HCT116 (cell line): ENCODE measurements at regions not wholly inside any gene's neighbourhood (a gene's known extent, or its start where the extent isn't known, plus 50 kb on each side); places are given as distances from the start of the nearest gene placed in this dataset.
A peak's percentile ranks its signal among the peaks of the same experiment; 100 is the strongest.

Experiments
- ATAC-seq: fragments of 200-7000 bp; cut with Tn5 transposase; 2 replicates; pipeline ENCODE4 v1.9.1; 2020; ENCODE audit warnings: mild to moderate bottlenecking, moderate library complexity
- BruUV-seq: library from RNA; stranded (reverse); fragments of 400-500 nt; replicated peaks from 2 replicates; lab custom pipeline; 2021; lab: Mats Ljungman, UMichigan
- CTCF ChIA-PET: fragments of 300-600 bp; sonication (Branson Sonifier 250); formaldehyde crosslinking; loops from one replicate; lab custom pipeline; 2021; ENCODE audit warnings: antibody characterized with exemption; lab: Charles Lee
- POLR2A ChIA-PET: fragments of 300-600, 350-600 bp; sonication (Branson Sonifier 250); formaldehyde crosslinking; loops from one replicate; lab custom pipeline; 2021; ENCODE audit warnings: antibody characterized with exemption; lab: Charles Lee
- RAD21 ChIA-PET, 2 experiments: fragments of 300-600 bp; sonication (Branson Sonifier 250); formaldehyde crosslinking; loops; one replicate each; lab custom pipeline; 2023; ENCODE audit warnings: low total read pairs in 2 of 2; ENCODE audit not compliant: uncharacterized antibody in 2 of 2, unreplicated experiment in 2 of 2, low non-redundant PET in 1 of 2; lab: Charles Lee
- DNase-seq: peaks from one replicate; pipeline ENCODE4 v3.0.0-alpha.2; 2010; ENCODE audit warnings: low read depth, low spot score
- H2AFZ ChIP-seq: fragments of 200-600 bp; shearing (Covaris generic), sonication (generic); 2 replicates; pipeline ENCODE4 v1.6.1; 2017; ENCODE audit warnings: low read depth, mixed run types, mixed read lengths, antibody characterized with exemption, low read length; ENCODE audit not compliant: poor library complexity, severe bottlenecking
- H3K27ac ChIP-seq: 2 replicates; pipeline ENCODE4 v1.5.1; 2012; ENCODE audit warnings: low read depth, low read length
- H3K27me3 ChIP-seq: fragments of 200-600 bp; sonication (generic); 2 replicates; pipeline ENCODE4 v1.6.1; 2016; ENCODE audit warnings: mixed run types, low read length, mixed read lengths; ENCODE audit not compliant: insufficient read depth
- H3K36me3 ChIP-seq, 2 experiments: fragments of 200-500 bp in 1 of 2; fragments of 200-600 bp in 1 of 2; sonication (Bioruptor generic) in 1 of 2; sonication (generic) in 1 of 2; 2 replicates each; pipeline versions ENCODE4 v1.5.1 to v1.6.1; 2014 to 2016; ENCODE audit warnings: low read length in 2 of 2, inconsistent platforms in 1 of 2, mixed read lengths in 1 of 2, mixed run types in 1 of 2; ENCODE audit not compliant: insufficient read depth in 2 of 2, control insufficient read depth in 1 of 2
- H3K4me1 ChIP-seq, 2 experiments: fragments of 200-600 bp in 1 of 2; sonication (generic) in 1 of 2; 2 replicates each; pipeline versions ENCODE4 v1.5.1 to v1.6.1; 2012 to 2017; ENCODE audit warnings: low read length in 2 of 2, inconsistent platforms in 1 of 2, mild to moderate bottlenecking in 1 of 2, mixed read lengths in 1 of 2, mixed run types in 1 of 2, moderate library complexity in 1 of 2; ENCODE audit not compliant: insufficient read depth in 2 of 2, control insufficient read depth in 1 of 2
- H3K4me2 ChIP-seq: fragments of 200-600 bp; sonication (generic); 2 replicates; pipeline ENCODE4 v1.6.1; 2017; ENCODE audit warnings: mixed run types, low read length, mixed read lengths
- H3K4me3 ChIP-seq, 2 experiments: fragments of 200-600 bp in 1 of 2; sonication (generic) in 1 of 2; replicated peaks in 1 of 2; 2 replicates each; pipeline ENCODE4 v1.5.1; 2011 to 2016; ENCODE audit warnings: low read length in 2 of 2, control low read depth in 1 of 2, low read depth in 1 of 2, mild to moderate bottlenecking in 1 of 2, mixed read lengths in 1 of 2, mixed run types in 1 of 2
- H3K79me2 ChIP-seq: fragments of 200-600 bp; sonication (generic); 2 replicates; pipeline ENCODE4 v1.6.1; 2017; ENCODE audit warnings: mild to moderate bottlenecking, mixed run types, low read length, moderate library complexity, mixed read lengths; ENCODE audit not compliant: insufficient read depth
- H3K9ac ChIP-seq: fragments of 200-600 bp; sonication (generic); 2 replicates; pipeline ENCODE4 v1.6.1; 2016; ENCODE audit warnings: low read length, mixed read lengths
- H3K9me2 ChIP-seq: fragments of 200-600 bp; sonication (generic), shearing (Covaris generic); 2 replicates; pipeline ENCODE4 v1.6.1; 2017; ENCODE audit warnings: mixed run types, mild to moderate bottlenecking, moderate library complexity; ENCODE audit not compliant: insufficient read depth
- H3K9me3 ChIP-seq, 2 experiments: fragments of 200-500 bp in 1 of 2; fragments of 200-600 bp in 1 of 2; sonication (Bioruptor generic) in 1 of 2; sonication (generic) in 1 of 2; 2 replicates each; pipeline ENCODE4 v1.6.1; 2014 to 2017; ENCODE audit warnings: low read length in 2 of 2, mixed read lengths in 2 of 2, inconsistent platforms in 1 of 2, low read depth in 1 of 2, mild to moderate bottlenecking in 1 of 2, mixed run types in 1 of 2, moderate library complexity in 1 of 2; ENCODE audit not compliant: control insufficient read depth in 1 of 2, insufficient read depth in 1 of 2
- H4K20me1 ChIP-seq: fragments of 200-600 bp; sonication (generic), shearing (Covaris generic); 2 replicates; pipeline ENCODE4 v1.6.1; 2017; ENCODE audit warnings: mixed run types, mild to moderate bottlenecking, moderate library complexity; ENCODE audit not compliant: insufficient read depth
- CBX3 ChIP-seq: IDR thresholded peaks from 2 replicates; pipeline ENCODE4 v1.6.1; 2012; ENCODE audit warnings: low read depth
- EZH2 ChIP-seq: fragments of 200-600 bp; sonication (generic); IDR thresholded peaks from 2 replicates; pipeline ENCODE4 v1.6.1; 2017; ENCODE audit warnings: antibody characterized with exemption, mixed run types
- EZH2phosphoT487 ChIP-seq: fragments of 200-600 bp; IDR thresholded peaks from 2 replicates; pipeline ENCODE4 v1.6.1; 2018; ENCODE audit warnings: antibody characterized with exemption, borderline replicate concordance
- FOSL1 ChIP-seq: IDR thresholded peaks from 2 replicates; pipeline ENCODE4 v1.6.1; 2012; ENCODE audit warnings: low read depth
- POLR2AphosphoS5 ChIP-seq: IDR thresholded peaks from 2 replicates; pipeline ENCODE4 v1.6.1; 2011; ENCODE audit warnings: mild to moderate bottlenecking, low read depth, low read length, moderate library complexity
- RAD21 ChIP-seq: IDR thresholded peaks from 2 replicates; pipeline ENCODE4 v1.6.1; 2012; ENCODE audit warnings: low read depth, mild to moderate bottlenecking
- YY1 ChIP-seq: IDR thresholded peaks from 2 replicates; pipeline ENCODE4 v1.6.1; 2011; ENCODE audit warnings: low read length, low read depth, moderate library complexity, mild to moderate bottlenecking; ENCODE audit not compliant: insufficient replicate concordance; ENCODE audit errors: extremely low read depth
- ZBTB33 ChIP-seq: IDR thresholded peaks from 2 replicates; pipeline ENCODE4 v1.6.1; 2011; ENCODE audit warnings: mild to moderate bottlenecking, low read length, moderate library complexity; ENCODE audit not compliant: insufficient replicate concordance; ENCODE audit errors: extremely low read depth
- ZFX ChIP-seq: fragments of 450-650 bp; IDR thresholded peaks from 2 replicates; pipeline ENCODE4 v1.6.1; 2017
- ZNF274 ChIP-seq: fragments of 200-500 bp; sonication (Bioruptor generic); IDR thresholded peaks from 2 replicates; pipeline ENCODE4 v1.6.1; 2014; ENCODE audit warnings: mild to moderate bottlenecking, low read depth, low read length, inconsistent platforms
- intact Hi-C: fragments of 100-400 bp; cut with micrococcal nuclease; formaldehyde crosslinking; loops from 2 replicates; pipeline ENCODE4 v1.10.0; 2022
- TF ChIP-seq, protein P1 (sequence below), 3 experiments: fragments of 200-600 bp in 1 of 3; sonication (generic) in 1 of 3; IDR thresholded peaks in 2 of 3; conservative IDR thresholded peaks in 1 of 3; 2 replicates each; pipeline ENCODE4 v1.5.1; 2012 to 2017; ENCODE audit warnings: low read depth in 2 of 3, low read length in 2 of 3, antibody characterized with exemption in 1 of 3, borderline replicate concordance in 1 of 3, control low read depth in 1 of 3, mild to moderate bottlenecking in 1 of 3, mixed read lengths in 1 of 3, mixed run types in 1 of 3, moderate library complexity in 1 of 3; ENCODE audit not compliant: insufficient read depth in 1 of 3

- Histone ChIP-seq H3K36me3 (no peaks in the 10 kb centered on the region), H3K9ac (no peak overlapping the region), H4K20me1 (no peaks in the 10 kb centered on the region), H3K9me3 (no peaks in the 10 kb centered on the region), H3K79me2 (no peaks in the 10 kb centered on the region), H3K27me3 (no peaks in the 10 kb centered on the region), H3K4me1 (no peaks in the 10 kb centered on the region), H3K4me3 (no peak overlapping the region), H3K4me2 (no peak overlapping the region), H3K9me2 (no peaks in the 10 kb centered on the region), H2AFZ (no peak overlapping the region), H3K27ac (no peak overlapping the region)
- CTCF ChIA-PET = no interaction called here
- no peak for TF ChIP-seq POLR2AphosphoS5
- intact Hi-C loops = no loop called here
- RAD21 ChIA-PET = no interaction called here
- POLR2A ChIA-PET = no interaction called here
- no TSS peak for BruUV-seq
- ATAC-seq (no peak), DNase-seq (no peak)
Measured at GRCh38 chrX:113408843-113409242, 568.2 kb upstream of the AMOT start.

DNA sequence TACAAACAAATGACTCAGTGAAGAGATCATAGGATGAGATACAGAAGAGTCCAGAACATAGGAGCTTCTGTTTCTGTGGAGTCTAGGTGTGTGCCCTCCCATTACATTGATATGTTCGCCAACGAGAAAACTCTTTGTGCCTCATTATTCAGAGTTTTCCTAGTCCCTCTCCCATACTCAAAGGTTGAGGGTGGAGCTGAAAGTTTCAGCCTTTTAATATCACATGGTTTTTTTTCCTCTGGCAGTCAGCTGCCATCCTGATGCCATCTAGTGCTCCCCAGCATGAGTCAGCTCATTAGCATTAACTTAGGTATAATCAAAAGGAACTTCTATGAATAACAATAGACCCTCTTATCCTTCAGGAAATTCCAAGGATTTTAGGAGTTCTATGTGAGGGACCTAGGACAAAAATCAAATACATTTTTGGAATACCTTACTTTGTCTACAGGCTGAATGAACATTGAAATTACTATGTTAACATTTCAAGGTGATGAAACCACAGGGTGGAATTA, 559.6 kb upstream of the AMOT start:
- peak overlapping the region; percentile 11 for H2AFZ ChIP-seq
- H3K27me3 ChIP-seq = no peaks in the 10 kb centered on the region
- DNase-seq = peak; percentile 33
- ChIA-PET POLR2A (no interaction called here), CTCF (no interaction called here), RAD21 (no interaction called here)
- intact Hi-C loops = no loop called here
- H3K9ac ChIP-seq = no peak overlapping the region
- no peaks in the 10 kb centered on the region for H3K9me3 ChIP-seq
- H3K4me2 ChIP-seq = peak overlapping the region; percentile 56
- no TSS peak for BruUV-seq
- H3K27ac ChIP-seq = peak overlapping the region; percentile 52; the same call in 1 of the 2 replicates
- peaks cover 12 to 18% of the 10 kb centered on the region in 2 experiments for H3K4me1 ChIP-seq
- ATAC-seq = peak; percentile 81
- H4K20me1 ChIP-seq = no peaks in the 10 kb centered on the region
- H3K9me2 ChIP-seq = no peaks in the 10 kb centered on the region
- no peaks in the 10 kb centered on the region for H3K79me2 ChIP-seq
- no peaks in the 10 kb centered on the region for H3K36me3 ChIP-seq
- peak overlapping the region in 1 of 2 experiments; percentile 25; a peak in 2 of 4 replicates for H3K4me3 ChIP-seq
- TF ChIP-seq POLR2AphosphoS5 (no peak), ZNF274 (no peak), YY1 (no peak), EZH2 (no peak), ZFX (no peak), EZH2phosphoT487 (no peak), ZBTB33 (no peak), CBX3 (no peak), FOSL1 (no peak), RAD21 (no peak)
- TF ChIP-seq, protein P1, sequence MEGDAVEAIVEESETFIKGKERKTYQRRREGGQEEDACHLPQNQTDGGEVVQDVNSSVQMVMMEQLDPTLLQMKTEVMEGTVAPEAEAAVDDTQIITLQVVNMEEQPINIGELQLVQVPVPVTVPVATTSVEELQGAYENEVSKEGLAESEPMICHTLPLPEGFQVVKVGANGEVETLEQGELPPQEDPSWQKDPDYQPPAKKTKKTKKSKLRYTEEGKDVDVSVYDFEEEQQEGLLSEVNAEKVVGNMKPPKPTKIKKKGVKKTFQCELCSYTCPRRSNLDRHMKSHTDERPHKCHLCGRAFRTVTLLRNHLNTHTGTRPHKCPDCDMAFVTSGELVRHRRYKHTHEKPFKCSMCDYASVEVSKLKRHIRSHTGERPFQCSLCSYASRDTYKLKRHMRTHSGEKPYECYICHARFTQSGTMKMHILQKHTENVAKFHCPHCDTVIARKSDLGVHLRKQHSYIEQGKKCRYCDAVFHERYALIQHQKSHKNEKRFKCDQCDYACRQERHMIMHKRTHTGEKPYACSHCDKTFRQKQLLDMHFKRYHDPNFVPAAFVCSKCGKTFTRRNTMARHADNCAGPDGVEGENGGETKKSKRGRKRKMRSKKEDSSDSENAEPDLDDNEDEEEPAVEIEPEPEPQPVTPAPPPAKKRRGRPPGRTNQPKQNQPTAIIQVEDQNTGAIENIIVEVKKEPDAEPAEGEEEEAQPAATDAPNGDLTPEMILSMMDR (IDR thresholded peaks at IDR 0.05 in 2 of 3, conservative IDR thresholded peaks at IDR 0.05 in 1 of 3; ENCODE audit: borderline replicate concordance in 1 of 3, insufficient read depth in 1 of 3, low read depth in 2 of 3, low read length in 2 of 3) = no peak
- TF ChIP-seq, all 23 proteins: peak for 0
